HG03097 (cell line): ENCODE measurements at regions not wholly inside any gene's neighbourhood (a gene's known extent, or its start where the extent isn't known, plus 50 kb on each side); places are given as distances from the start of the nearest gene placed in this dataset.
"Not testable (repeated sequence)": the region's sequence is repeated elsewhere in the genome, so short reads cannot be mapped to it uniquely, and the experiment has no call there.

Experiments used
- ATAC-seq: cut with Tn5 transposase; IDR thresholded peaks from one replicate; pipeline ENCODE4 v1.9.1; 2021; ENCODE audit not compliant: unreplicated experiment, low FRiP score

DNA sequence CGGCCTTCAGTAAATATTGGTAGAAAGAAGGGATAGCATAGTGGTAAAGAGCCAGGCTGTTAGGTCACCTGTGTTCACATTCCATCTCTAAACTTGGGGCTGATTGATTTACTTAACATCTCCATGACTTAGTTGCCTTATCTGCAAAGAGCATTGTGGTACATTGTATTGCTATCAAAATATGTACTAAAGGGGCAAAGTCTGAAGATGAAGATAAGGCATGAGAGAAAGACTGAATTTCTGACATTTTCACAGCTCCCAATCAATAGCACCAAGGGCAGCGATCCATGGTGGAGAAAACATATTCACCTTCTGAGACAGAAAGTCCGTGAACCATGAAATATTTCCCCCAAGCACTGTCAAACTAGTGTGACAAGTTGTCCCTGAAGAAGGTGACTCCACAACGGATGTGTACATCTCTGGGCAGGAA is 223.3 kb upstream of the STXBP5 start:
- no peak for ATAC-seq

DNA sequence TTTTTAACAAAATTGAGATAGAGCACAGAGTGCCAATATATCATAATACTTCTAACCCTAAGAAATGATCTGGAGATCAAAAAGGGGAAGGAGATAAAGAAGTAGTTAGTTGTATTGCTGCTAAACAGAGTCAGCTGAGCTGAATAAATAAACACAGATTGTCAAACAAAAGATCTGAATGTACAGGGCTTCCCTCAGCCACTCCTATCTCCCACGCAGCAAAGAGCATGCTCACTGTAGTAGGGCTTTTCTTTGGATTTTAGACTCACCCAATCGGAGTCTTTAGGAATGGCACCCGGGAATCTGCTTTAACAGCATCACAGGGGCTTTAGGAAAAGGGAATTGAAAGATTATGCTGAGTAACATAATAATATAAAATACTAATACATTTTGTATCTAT is 222.2 kb upstream of the STXBP5 start:
- ATAC-seq = no peak

DNA sequence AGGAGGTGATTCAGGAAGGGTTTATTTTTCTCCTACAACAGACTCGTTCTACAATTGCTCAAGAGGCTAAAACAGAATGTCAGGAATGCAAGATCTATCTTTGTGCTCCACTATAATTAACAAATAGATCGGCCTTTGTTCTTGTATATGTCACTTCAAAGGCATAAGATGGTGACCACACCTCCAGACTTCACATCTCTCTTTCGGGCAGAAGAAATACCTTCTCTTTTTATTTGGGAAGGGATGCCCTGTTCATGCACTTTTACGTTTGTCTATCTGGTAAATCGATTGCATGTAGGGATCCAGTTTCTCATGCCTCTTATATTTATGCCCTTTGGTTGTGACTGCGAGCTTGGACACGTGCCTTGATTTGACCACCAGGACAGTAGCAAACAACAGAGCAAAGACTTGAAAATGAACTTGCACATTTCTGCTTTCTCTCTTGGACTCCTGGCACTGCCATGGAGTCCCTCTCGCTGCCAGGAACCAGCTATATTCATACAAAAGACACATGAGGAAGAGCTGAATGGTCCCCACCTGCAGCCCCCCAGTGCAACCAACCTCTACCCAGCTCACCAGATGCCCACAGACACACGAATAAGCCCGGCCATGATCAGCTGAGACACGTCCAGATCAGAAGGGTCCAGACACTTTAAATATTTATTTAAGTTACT is 219.8 kb upstream of the STXBP5 start:
- no peak for ATAC-seq

DNA sequence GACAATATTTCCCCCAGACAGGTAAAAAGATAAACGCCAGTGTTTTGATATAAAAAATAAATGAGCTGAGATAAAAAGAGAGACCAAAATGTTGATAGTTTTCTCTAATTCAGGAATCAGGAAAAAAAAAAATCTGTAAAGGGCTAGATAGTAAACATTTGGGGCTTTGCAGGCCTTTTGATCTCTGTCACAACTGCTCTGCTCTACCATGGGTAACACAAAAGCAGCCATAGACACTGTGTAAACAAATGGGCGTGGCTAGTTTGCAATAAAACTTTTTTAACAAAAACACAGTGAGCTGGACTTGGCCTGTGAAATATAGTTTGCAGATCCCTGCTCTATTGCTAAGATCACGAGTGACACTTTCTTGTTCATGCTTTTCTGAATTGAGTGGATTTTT is 219.1 kb upstream of the STXBP5 start:
- no peak for ATAC-seq

DNA sequence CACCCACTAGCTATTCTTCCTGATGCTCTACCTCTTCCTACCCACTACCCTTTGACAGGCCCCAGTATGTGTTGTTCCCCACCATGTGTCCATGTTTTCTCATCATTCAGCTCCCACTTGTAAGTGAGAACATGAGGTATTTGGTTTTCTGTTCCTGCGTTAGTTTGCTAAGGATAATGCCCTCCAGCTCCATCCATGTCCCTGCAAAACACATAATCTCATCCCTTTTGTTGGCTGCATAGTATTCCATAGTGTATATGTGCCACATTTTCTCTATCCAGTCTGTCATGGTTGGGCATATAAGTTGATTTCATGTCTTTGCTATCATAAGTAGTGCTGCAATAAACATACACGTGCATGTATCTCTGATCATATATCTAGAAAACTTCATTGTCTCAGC is 218.3 kb upstream of the STXBP5 start:
- ATAC-seq = no peak

DNA sequence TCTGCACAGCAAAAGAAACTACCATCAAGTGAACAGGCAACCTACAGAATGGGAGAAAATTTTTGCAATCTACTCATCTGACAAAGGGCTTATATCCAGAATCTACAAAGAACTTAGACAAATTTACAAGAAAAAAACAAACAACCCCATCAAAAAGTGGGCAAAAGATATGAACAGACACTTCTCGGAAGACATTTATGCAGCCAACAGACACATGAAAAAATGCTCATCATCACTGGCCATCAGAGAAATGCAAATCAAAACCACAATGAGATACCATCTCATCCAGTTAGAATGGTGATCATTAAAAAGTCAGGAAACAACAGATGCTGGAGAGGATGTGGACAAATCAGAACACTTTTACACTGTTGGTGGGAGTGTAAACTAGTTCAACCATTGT is 216.3 kb upstream of the STXBP5 start:
- ATAC-seq = not testable (repeated sequence)

DNA sequence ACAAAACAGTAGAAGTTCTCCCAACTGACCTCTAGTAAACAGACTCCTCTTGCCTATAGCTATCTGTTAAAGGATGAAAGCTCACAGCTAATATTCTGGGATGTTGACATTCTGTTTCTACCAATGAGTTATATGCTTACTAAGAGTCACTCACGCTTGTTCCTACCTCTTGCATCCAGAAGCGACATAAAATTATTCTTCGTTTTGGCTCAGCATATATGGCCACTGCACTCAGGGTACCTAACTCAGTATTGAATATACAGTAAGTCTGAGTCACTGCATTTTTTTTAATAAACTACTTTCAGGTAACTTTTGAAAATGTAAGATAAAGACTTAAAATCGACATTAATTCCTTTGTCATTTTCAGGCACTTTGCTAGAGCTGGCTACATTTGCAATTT is 214.4 kb upstream of the STXBP5 start:
- ATAC-seq = no peak

DNA sequence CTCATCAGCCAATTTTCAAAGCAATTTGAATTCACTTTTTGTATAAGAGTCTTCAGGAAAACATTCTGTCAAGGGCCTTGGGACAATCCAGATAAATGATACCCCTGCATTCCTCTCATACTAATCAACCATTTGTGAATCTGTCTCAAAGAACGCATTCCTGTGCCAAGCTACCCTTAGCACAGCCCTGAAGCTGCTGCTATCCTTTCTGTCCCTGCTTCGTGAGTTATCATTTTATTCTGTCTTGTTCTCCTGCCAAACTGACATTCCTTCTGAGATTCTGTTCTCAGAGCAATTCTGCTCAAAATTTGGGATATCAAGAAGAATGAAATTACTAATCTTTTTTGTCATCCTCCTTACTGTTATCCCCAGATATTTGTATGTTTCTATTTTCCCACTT is 213.9 kb upstream of the STXBP5 start:
- ATAC-seq = no peak

DNA sequence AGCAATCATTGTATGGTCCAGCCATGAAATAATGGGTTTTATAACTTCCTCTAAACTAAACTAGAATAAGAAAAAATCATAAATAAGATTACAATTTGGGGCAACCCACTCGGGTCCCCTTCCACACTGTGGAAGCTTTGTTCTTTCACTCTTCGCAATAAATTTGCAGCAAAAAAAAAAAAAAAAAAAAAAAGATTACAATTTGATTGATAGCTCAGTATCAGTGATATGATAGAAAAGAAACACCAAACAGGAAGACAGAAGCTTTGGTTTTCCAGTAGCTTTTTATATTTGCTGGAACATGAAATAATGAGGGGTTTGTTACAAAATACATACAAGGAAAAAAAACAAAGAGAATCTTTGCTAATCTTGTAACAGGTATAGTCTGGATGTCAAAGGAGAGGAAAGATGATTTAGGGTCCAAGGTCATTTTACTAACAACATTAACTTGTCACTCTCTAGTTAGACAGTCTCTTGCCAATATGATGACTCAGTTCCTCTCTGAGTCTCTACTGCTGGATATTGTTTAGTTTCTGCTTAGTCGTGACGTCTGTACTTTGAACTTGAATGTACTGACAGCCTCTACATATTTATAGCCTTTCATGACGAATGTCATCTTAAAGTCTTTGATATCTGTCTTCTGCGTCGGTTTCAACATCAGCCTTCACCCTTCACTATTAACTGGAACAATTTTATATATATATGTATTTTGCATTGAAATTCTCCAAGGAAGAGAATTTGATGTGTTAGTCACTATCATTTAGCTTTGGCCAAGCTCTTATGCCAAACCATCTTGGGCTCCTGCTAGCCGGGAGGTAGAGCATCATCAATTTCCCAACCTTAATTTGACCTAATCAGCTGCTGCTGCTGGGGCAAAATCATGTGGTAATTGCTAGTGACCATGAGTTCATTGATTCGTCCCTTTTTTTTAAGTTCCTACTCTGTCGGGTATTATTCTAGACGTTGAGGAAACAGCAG is 213.1 kb upstream of the STXBP5 start:
- no peak for ATAC-seq

DNA sequence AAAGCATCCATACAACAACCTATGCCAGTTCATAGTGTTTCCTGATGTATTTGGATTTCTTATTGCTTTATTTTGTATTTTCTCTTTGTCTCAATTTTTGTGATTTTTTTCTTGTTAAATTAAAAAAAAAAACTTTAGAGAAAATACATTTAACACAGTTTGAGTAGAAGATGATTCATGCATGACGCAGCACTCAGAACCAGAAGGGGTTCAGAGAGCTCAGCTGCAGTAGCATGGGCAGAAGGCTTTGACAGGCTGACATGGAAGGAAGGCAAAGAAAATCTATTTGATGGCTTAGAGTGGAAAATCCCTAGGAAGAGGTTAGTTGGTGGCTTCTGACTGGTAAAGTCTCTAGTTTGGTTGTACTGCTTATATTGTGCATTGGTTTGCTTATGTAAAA is 207.2 kb upstream of the STXBP5 start:
- no peak for ATAC-seq

DNA sequence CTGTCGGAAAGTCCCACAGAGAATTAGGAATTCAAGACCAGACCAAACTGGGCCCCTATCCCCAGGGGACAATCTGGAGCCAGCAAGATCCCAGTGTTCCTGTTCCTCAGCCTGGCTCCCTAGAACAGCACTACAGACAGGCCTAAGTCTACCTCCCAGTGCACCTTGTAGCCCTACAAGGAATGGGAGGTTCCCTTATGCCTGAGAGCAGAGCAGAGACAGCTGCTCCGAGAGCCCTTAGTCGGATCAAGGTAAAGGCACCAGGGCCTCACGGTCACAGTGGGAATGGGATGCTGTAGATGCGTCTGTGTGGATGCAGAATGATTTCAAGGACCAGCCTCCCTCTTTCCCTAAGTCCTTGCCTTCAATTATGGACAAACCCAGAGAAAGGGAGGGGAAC is 204.5 kb upstream of the STXBP5 start:
- ATAC-seq = no peak

DNA sequence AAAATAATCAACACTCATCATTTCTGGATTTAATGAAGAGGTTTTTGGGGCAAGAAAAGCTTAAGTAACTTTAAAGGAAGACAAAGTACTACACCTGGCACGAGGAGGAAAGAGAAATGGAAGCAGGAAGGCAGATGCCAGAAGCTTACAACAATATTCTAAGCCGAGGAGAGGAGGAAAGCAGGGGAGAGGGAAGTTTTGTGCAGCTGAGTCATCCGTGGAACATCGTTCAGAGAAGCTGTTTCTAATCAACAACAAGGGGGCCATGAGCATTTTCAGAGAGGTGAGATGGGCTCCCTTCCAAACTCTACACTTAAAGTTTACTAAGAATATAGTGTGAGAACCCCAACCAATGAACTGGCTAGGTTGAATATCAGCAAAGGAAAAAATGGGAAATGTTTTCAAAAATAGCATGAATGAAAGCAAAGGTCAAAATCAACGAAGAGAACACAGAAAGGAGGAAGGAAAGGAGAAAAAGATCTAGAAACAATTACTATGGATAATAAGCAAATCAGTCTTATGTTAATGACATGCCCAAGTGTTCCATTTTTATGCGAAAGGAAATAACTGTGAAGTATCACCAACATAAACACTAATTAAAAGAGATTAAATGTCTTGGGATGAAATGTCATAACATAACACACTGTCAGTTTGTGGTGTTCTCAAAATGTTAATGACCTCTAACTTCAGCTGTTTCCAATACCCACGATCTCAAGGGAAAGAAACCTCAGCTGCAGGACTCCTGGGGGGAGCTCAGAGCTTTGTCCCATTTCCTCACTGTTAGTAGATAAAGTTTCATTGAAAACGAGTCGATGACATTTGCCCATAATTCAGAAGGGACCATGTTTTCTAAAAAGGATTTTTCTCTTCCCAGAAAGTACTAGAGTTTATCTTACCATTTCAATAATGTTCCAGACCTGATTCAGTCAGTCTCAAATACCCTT is 203.4 kb upstream of the STXBP5 start:
- no peak for ATAC-seq

DNA sequence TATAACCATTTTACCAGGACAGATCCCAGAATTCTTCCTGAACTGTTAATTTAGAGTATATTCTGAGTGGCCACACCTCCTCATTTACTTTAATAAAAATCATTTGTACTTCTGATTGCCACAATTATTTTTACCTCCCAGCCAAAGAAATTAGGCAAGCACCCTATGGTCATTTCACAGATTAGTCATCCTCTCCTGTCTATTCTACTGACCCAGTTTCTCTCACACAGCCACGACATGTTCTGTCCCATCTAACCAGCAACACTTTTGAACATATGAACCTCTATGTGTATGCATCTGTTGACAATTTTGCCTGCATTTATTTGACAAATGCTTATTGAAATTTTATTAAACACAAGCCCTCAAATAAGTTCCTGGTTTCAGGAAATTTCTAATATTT is 202.6 kb upstream of the STXBP5 start:
- ATAC-seq = no peak

DNA sequence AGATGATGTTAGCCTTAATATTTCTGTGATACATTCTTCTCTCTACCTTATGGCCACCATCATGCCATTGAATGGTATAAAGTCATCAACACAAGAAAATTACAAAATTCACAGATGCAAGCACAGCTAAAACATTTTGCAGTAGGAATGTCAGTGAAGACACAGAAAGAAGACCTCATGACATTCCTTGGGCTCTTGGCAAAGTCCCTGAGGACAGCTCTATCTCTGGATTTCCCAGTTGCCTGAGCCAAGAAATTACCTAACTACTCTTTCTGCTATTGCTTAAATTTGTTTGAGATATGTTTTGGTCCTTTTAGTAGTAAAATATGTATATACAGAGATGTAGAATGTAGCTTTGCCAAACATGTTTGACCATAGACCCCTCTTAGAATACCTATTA is 201.0 kb upstream of the STXBP5 start:
- ATAC-seq = no peak

DNA sequence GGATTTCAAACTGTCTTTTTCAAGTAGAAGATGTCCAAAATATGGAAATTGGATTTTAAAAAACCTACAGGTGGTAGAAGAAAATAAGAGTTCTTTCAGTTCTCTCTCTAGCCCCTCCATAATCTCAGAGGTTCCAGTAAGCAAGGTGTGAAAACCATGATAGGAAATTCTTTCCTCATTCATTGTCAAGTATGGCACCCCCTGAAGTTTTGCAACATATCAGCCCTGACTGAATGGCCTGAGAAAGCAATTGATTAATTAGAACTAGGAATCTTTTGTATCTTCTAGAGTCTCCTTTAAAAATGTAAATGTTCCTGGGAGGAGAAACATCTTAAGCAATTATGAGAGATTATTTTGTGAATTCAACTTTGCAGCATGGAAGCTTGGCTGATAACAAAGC is 198.7 kb upstream of the STXBP5 start:
- no peak for ATAC-seq

DNA sequence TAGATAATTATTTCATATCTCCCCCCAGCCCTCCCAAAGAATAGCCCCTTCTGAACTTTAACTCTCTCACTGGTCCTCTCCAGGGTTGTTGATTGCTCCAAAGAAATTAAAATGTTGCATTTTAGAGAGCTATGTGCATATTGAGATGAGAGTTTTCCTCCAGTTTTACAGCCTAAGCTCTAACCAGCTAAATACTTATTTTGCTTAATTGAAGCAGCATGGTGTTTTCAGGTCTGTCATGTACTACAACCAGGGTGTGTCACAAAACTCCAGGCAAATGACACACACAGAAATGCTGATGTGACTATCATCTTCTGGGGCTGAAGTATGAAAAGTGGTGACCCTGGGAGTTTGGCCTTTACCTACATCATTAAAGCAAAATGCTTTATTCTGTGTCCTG is 196.8 kb upstream of the STXBP5 start:
- ATAC-seq = no peak

DNA sequence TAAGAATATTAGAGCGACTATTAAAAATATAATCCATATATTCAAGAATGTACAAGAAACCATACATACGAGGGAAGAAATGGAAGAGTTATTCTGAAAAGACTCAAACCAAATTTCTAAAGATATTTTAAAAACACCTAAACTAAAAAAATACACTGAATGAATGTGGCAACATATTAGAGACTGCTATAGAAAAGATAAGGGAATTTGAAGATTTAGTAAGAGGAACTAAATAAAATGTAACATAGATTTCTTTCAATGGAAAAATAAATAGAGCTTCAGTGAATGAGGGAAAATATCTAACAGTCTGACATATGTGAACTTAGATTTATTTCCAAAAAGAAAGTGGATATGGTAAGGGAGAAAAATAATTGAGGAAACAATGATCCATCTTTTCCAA is 194.9 kb upstream of the STXBP5 start:
- no peak for ATAC-seq

DNA sequence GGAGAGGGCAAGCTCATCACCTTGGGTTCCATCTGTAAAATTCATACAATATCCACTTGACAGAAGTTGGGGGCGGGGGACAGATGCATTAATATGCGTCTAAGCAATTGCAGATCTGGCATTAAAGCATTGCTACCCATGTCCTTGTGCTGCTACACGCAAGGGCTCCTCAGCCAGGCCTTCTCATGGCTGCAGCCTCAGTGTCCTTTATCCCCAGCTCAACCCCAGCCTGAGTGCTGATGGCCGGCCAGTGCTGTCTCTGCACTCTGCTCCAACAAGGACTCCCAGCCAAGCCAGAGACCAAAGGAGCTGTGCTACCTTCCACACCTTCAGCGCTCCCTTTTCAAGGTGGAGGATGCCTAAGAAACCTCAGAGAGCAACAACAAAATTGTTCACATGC is 188.5 kb upstream of the STXBP5 start:
- ATAC-seq = no peak

DNA sequence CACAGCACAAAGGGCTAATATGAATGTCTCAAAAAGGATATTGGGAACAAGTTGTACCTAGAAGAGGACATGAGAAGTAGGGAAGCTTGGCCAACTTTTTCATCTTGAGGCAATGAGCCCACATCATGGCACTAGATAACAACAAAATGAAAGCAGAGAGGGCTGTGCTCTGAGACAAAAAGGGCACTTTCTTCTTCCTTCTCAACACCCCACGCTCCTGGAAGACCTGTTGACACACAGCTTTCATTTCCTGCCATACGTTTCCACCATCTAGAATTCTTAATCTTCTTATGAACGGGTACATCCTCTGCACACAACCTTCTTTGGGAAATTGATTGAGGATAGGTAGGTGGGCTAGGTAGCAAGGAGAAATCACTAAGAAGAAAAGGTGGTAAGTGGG is 187.8 kb upstream of the STXBP5 start:
- ATAC-seq = no peak

DNA sequence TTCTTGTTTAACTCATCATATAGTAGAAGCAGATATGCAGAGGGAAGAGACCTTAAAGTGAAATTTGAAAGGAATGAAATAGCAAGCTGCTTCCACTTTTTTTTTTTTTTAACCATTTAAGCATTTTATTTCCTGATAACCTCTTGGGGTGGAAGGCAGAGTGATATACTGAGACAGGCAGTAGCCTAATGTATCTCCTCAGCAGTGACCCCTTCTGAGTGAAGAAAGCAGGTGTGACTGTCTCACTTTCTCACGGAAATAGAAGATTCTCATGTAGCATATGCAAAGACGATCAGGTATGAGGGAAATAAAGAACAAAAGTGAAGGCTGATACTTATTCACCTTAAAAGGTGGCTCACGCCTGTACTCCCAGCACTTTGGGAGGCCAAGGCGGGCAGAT is 187.1 kb upstream of the STXBP5 start:
- no peak for ATAC-seq

DNA sequence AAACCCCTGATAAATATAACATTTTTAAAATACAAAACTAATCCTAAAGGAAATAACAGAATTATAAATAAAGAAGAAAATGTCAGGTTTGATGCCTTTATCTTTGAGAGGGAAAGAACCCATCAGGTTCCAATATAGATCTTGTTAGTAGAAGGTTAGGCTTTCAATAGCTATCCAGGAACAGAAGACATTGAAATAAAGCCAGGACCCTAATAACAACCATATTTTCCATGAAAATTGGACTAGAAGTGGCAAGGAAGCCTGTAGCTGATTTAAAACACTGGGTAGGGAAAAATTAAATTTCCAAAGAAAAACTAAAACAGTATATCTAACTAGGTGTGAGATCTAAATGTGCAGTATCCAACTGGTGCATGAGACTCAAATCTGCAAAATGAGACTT is 185.2 kb upstream of the STXBP5 start:
- no peak for ATAC-seq
